ENCODE measurements at regions not wholly inside any gene's neighbourhood (a gene's known extent, or its start where the extent isn't known, plus 50 kb on each side); places are given as distances from the start of the nearest gene placed in this dataset.

- Histone ChIP-seq H3K36me3 (no peaks in the 10 kb centered on the region), H3K4me1 (no peaks in the 10 kb centered on the region), H3K9me3 (no peaks in the 10 kb centered on the region), H3K4me3 (no peak overlapping the region), H3K27ac (no peak overlapping the region), H3K27me3 (no peaks in the 10 kb centered on the region)
- no peak for DNase-seq
- in situ Hi-C loops (cut with MboI; ENCODE audit: low sequenced_read_pairs in 4 of 4), result no loop called here
- intact Hi-C loops (cut with DNase I; ENCODE audit: low total_unique reads), result no loop called here
- ATAC-seq, result no peak
- TF ChIP-seq POLR2A (IDR thresholded peaks at IDR 0.05) (no peak), CTCF (IDR thresholded peaks at IDR 0.05 in 4 of 5, conservative IDR thresholded peaks at IDR 0.05 in 1 of 5) (no peak)
Observed at GRCh38 chr1:69045572-69045971, 522.1 kb upstream of the LRRC7 start.

GRCh38 chr1:69055194-69055593 lies 512.5 kb upstream of the LRRC7 start:
- no peak overlapping the region for H3K4me3 ChIP-seq
- in situ Hi-C loops (cut with MboI; ENCODE audit: low sequenced_read_pairs in 4 of 4), result no loop called here
- TF ChIP-seq POLR2A (IDR thresholded peaks at IDR 0.05), result no peak
- no peak for TF ChIP-seq CTCF (IDR thresholded peaks at IDR 0.05 in 4 of 5, conservative IDR thresholded peaks at IDR 0.05 in 1 of 5)

GRCh38 chr1:69058454-69058853 lies 509.3 kb upstream of the LRRC7 start:
- DNase-seq (no peak), ATAC-seq (no peak)
- intact Hi-C loops (cut with DNase I; ENCODE audit: low total_unique reads) (no loop called here), in situ Hi-C loops (cut with MboI; ENCODE audit: low sequenced_read_pairs in 4 of 4) (no loop called here)
- Histone ChIP-seq H3K27me3 (no peaks in the 10 kb centered on the region), H3K4me3 (no peak overlapping the region), H3K9me3 (no peaks in the 10 kb centered on the region), H3K4me1 (no peaks in the 10 kb centered on the region), H3K36me3 (no peaks in the 10 kb centered on the region), H3K27ac (no peak overlapping the region)
- TF ChIP-seq POLR2A (IDR thresholded peaks at IDR 0.05) (no peak), CTCF (IDR thresholded peaks at IDR 0.05 in 4 of 5, conservative IDR thresholded peaks at IDR 0.05 in 1 of 5) (no peak)

More at GRCh38 chr1:69055194-69055593, 512.5 kb upstream of the LRRC7 start:
- Histone ChIP-seq H3K4me1 (no peaks in the 10 kb centered on the region), H3K36me3 (no peaks in the 10 kb centered on the region), H3K9me3 (no peaks in the 10 kb centered on the region), H3K27ac (no peak overlapping the region), H3K27me3 (no peaks in the 10 kb centered on the region)
- ATAC-seq, result no peak
- no peak for DNase-seq
- intact Hi-C loops (cut with DNase I; ENCODE audit: low total_unique reads), result no loop called here

GRCh38 chr1:69070660-69071373 lies 496.9 kb upstream of the LRRC7 start:
- ATAC-seq (no peak), DNase-seq (no peak)
- no peaks in the 10 kb centered on the region for H3K9me3 ChIP-seq
- H3K4me3 ChIP-seq, result no peak overlapping the region
- no peak overlapping the region for H3K27ac ChIP-seq
- H3K36me3 ChIP-seq, result no peaks in the 10 kb centered on the region
- in situ Hi-C loops (cut with MboI; ENCODE audit: low sequenced_read_pairs in 4 of 4), result no loop called here
- intact Hi-C loops (cut with DNase I; ENCODE audit: low total_unique reads), result no loop called here
- H3K4me1 ChIP-seq, result no peaks in the 10 kb centered on the region
- TF ChIP-seq POLR2A (IDR thresholded peaks at IDR 0.05) (no peak), CTCF (IDR thresholded peaks at IDR 0.05 in 4 of 5, conservative IDR thresholded peaks at IDR 0.05 in 1 of 5) (no peak)
- no peaks in the 10 kb centered on the region for H3K27me3 ChIP-seq

GRCh38 chr1:69073176-69073575 lies 494.5 kb upstream of the LRRC7 start:
- Histone ChIP-seq H3K4me3 (no peak overlapping the region), H3K27me3 (no peaks in the 10 kb centered on the region), H3K9me3 (no peaks in the 10 kb centered on the region), H3K4me1 (no peaks in the 10 kb centered on the region), H3K36me3 (no peaks in the 10 kb centered on the region), H3K27ac (no peak overlapping the region)
- intact Hi-C loops (cut with DNase I; ENCODE audit: low total_unique reads) (no loop called here), in situ Hi-C loops (cut with MboI; ENCODE audit: low sequenced_read_pairs in 4 of 4) (no loop called here)
- ATAC-seq (no peak), DNase-seq (no peak)
- no peak for TF ChIP-seq POLR2A (IDR thresholded peaks at IDR 0.05)
- TF ChIP-seq CTCF (IDR thresholded peaks at IDR 0.05 in 4 of 5, conservative IDR thresholded peaks at IDR 0.05 in 1 of 5), result no peak

Measured in gastrocnemius medialis (tissue), 4 donors.